GM18502 (cell line): ENCODE measurements at regions not wholly inside any gene's neighbourhood (a gene's known extent, or its start where the extent isn't known, plus 50 kb on each side); places are given as distances from the start of the nearest gene placed in this dataset.
"Not testable (repeated sequence)": the region's sequence is repeated elsewhere in the genome, so short reads cannot be mapped to it uniquely, and the experiment has no call there.

Experiments
- ATAC-seq: cut with Tn5 transposase; IDR thresholded peaks from one replicate; pipeline ENCODE4 v1.9.1; 2021; ENCODE audit warnings: mild to moderate bottlenecking; ENCODE audit not compliant: unreplicated experiment, poor library complexity

DNA sequence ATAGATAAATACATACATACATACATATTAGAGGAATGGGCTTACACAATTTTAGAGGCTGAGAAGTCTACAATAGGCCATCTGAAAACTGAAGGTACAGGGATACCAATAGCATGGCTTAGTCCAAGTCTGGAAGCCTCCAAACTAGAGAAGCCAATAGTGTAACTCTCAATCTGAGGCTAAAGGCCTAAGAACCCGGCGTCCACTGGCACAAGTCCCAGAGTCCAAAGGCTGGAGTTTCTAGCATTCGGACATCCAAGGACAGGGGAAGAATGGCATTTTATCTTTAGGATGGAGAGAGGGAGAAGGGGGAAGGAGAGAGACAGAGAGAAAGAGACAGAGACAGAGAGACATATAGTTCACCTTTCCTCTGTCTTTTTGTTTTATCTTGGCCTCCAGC is 63.7 kb upstream of the SYT4 start:
- ATAC-seq: no peak

- ATAC-seq: no peak
Observed at GRCh38 chr18:43350176-43350575, 72.9 kb upstream of the SYT4 start.

DNA sequence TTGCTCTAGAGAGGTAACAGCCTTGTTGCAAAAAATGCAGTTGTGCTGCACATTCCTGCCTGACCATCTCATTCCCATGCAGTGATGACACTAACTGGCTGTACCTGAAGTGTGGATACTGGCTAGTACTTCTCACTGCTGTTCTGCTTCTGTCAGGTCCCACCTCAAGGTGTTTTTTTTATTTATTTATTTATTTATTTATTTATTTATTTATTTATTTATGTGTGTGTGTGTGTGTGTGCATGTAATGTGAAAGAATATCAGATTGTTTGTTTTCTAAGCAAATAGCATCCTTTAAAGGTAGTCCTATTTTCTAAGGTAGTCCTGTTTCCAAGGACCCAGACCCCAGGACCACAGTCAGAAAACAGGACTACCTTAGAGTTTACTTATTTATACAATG is 87.2 kb upstream of the SYT4 start:
- no peak for ATAC-seq

GRCh38 chr18:43367895-43368294 is 90.6 kb upstream of the SYT4 start:
- no peak for ATAC-seq

GRCh38 chr18:43369311-43369710 is 92.0 kb upstream of the SYT4 start:
- ATAC-seq: not testable (repeated sequence)

DNA sequence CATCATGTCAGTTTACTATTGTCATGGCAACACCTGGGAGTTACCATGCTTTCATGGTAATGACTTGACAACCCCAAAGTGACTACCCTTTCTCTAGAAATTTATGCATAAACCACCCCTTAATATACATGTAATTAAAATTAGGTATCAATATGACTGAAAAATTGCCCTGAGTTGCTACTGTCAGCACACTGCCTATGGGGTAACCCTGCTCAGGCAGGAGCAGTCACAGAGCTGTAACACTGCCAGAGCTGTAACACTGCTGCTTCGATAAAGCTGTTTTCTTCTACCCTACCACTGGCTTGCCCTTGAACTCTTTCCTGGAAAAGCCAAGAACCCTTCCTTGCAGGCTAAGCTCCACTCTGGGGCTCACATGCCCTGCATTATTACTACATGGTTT is 95.5 kb upstream of the SYT4 start:
- no peak for ATAC-seq

DNA sequence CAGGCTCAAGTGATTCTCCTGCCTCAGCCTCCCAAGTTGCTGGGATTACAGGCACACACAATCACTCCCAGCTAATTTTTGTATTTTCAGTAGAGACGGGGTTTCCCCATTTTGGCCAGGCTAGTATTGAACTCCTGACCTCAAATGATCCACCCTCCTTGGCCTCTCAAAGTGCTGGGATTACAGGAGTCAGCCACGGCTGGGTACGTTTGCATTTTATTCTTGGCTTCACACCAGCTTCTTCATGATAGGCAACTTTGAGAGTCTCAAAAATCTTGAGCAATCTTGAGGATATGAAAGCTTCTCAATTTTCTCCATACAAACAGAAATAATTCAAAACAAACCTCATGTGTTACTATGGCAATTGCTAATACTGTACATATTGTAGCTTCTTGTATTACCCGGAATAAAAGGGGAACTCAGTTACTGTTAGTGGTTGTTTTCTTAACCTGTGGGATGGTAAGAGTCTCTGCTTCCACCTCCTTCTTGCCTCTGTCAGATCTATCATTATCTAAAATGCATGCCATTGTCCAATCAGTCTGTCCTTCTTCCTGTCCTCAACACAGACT is 102.9 kb upstream of the SYT4 start:
- ATAC-seq: no peak

DNA sequence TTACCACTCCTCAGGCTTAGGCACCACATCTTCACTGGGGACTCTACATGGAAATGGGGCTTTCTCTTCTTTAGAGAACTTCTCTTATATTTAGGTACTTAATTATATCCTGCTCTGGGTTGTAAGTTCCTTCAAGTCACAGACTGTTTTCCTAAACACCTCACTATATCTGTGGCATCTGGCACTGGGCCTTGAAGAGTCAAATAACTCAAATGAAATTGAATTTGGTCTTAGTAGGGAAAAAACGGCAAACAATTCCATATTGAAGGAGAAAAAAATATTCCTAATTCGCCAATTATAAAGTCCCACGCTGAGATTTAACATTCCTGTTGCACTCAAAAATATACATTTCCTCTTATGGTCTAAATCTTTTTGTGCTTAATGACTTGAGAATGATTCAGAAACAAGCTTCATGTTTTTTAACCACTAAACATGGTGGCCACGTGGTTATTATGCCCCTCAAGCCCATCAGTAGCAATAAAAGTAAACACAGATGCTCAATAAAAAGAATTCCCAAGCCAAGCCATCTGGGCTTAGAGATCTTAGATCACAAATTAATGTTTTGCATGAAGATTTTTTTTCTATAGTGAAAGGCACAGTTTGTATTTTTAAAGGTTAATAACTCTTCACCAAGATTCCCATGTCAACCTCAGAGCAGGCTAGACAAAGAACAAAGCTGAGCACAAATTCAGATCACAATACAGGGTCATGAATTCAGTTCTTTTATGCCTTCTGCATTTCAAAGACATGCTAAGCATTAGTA is 105.5 kb upstream of the SYT4 start:
- no peak for ATAC-seq

- no peak for ATAC-seq
Observed at GRCh38 chr18:43389163-43389562, 111.9 kb upstream of the SYT4 start.

- ATAC-seq: no peak
Observed at GRCh38 chr18:43392168-43392567, 114.9 kb upstream of the SYT4 start.

- ATAC-seq: no peak
Observed at GRCh38 chr18:43393174-43393573, 115.9 kb upstream of the SYT4 start.

DNA sequence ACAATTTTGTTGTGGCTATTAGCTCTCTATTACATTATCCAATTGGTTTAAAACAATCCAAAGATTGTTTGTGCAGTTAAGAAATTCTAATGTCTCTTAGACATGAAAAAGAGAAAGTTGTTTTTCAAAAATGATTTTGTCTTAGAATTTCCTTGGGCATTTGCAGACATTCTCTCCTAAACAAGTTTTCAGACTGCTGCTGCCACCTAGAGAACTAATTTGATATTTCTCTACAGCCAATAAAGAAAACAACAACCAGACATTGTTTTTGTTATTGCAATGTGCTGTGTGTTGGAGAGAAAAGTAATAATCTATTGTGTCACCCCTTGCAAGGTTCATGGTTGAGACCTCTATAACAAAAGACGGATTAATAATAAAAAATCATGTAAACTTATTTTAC is 119.0 kb upstream of the SYT4 start:
- no peak for ATAC-seq

GRCh38 chr18:43398601-43399000 is 121.3 kb upstream of the SYT4 start:
- no peak for ATAC-seq

- ATAC-seq: no peak
Observed at GRCh38 chr18:43405097-43405496, 127.8 kb upstream of the SYT4 start.

- no peak for ATAC-seq
Observed at GRCh38 chr18:43414006-43414405, 136.7 kb upstream of the SYT4 start.

GRCh38 chr18:43420091-43420490 is 142.8 kb upstream of the SYT4 start:
- no peak for ATAC-seq

DNA sequence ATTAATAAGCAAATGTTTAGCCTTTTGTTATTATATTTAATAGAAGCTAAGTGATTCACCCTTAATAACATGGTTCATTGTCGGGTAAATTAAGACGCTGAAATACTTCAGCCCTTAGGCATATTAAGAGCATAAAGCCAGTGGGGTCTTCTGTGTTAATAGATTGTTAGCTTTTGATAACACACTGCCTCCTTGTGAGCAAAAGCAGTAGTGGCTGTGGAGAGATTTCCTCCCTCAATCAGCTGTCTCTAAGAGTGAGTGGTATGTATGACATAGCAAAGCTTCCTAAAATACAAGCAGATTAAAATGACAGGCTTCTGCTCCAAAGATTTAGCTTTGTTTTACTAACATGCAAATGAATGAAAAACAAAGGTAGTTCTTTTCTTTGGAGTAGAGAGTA is 143.7 kb upstream of the SYT4 start:
- no peak for ATAC-seq

GRCh38 chr18:43422518-43422917 is 145.2 kb upstream of the SYT4 start:
- no peak for ATAC-seq

GRCh38 chr18:43435851-43436250 is 158.6 kb upstream of the SYT4 start:
- ATAC-seq: no peak

DNA sequence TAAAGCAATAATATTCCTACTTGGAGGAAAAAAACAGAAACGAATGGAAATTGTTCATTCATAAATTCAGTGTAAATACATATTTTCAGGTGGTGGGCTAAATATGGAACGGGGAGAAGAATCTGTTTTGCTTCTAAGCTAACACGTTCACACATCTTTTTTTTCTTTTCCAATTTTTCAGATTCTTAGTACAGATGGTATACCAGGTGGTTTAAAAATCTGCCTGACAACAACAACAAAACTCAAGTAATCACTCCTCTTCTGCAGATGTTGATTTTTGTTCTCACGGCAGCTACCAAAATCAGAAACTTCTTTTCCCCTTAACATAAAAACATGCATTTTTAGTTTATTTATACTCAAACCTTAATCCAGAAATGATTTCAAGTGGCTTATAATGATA is 164.8 kb upstream of the SYT4 start:
- no peak for ATAC-seq

- no peak for ATAC-seq
Observed at GRCh38 chr18:43442571-43442970, 165.3 kb upstream of the SYT4 start.

DNA sequence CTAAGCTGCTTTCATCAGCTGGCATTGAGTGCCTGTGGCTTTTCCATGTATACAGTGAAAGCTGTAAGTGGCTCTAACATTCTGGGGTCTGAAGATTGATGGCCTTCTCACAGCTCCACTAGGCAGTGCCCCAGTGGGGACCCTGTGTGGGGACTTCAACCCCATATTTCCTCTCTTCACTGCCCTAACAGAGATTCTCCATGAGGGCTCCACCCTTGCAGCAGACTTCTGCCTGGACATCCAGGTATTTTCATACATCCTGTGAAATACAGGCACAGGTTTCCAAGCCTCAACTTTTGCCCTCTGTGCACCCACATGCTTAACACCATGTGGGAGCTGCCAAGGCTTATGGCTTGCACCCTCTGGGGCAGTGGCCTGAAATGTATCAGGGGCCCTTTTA is 188.2 kb upstream of the SYT4 start:
- ATAC-seq: no peak
